SK-N-SH (cell line): ENCODE measurements at regions not wholly inside any gene's neighbourhood (a gene's known extent, or its start where the extent isn't known, plus 50 kb on each side); places are given as distances from the start of the nearest gene placed in this dataset.

ENCODE experiments used
- CTCF ChIA-PET: fragments of 300-600, 350-600 bp; formaldehyde crosslinking; extraction: SDS; loops from one replicate; lab custom pipeline; 2021; lab: Yijun Ruan, JAX
- POLR2A ChIA-PET: fragments of 350-600 bp; sonication (Branson Sonifier 250); formaldehyde crosslinking; extraction: SDS; loops from one replicate; lab custom pipeline; 2020; ENCODE audit warnings: antibody characterized with exemption, inconsistent platforms; lab: Yijun Ruan, JAX
- DNase-seq: peaks from one replicate; pipeline ENCODE4 v3.0.0; 2012
- H2AFZ ChIP-seq: fragments of 200-600 bp; sonication (generic); 2 replicates; pipeline ENCODE4 v1.8.1; 2016; ENCODE audit warnings: antibody characterized with exemption, mild to moderate bottlenecking, low read depth
- H3F3A ChIP-seq: fragments of 200-600 bp; sonication (generic); replicated peaks from 2 replicates; pipeline ENCODE3; 2016; ENCODE audit warnings: antibody characterized with exemption, mild to moderate bottlenecking; ENCODE audit not compliant: insufficient read depth
- H3K27ac ChIP-seq, 2 experiments: fragments of 200-500 bp in 1 of 2; fragments of 200-600 bp in 1 of 2; sonication (Bioruptor generic) in 1 of 2; sonication (generic), shearing (Covaris generic) in 1 of 2; 2 replicates each; pipeline versions ENCODE4 v1.5.1 to v1.6.1; 2014 to 2016; ENCODE audit warnings: low read depth in 2 of 2, inconsistent platforms in 1 of 2, low read length in 1 of 2, mild to moderate bottlenecking in 1 of 2, mixed read lengths in 1 of 2
- H3K27me3 ChIP-seq: fragments of 200-600 bp; sonication (generic), shearing (Covaris generic); 2 replicates; pipeline ENCODE4 v1.6.1; 2016; ENCODE audit warnings: mixed run types; ENCODE audit not compliant: insufficient read depth
- H3K36me3 ChIP-seq, 2 experiments: fragments of 200-500 bp in 1 of 2; fragments of 200-600 bp in 1 of 2; sonication (Bioruptor generic) in 1 of 2; sonication (generic) in 1 of 2; replicated peaks in 1 of 2; 2 replicates each; pipeline versions ENCODE3 to v1.5.1; 2014 to 2016; ENCODE audit warnings: low read length in 1 of 2, mild to moderate bottlenecking in 1 of 2; ENCODE audit not compliant: insufficient read depth in 2 of 2, control insufficient read depth in 1 of 2
- H3K4me1 ChIP-seq, 2 experiments: fragments of 200-500 bp in 1 of 2; fragments of 200-600 bp in 1 of 2; sonication (Bioruptor generic) in 1 of 2; sonication (generic), shearing (Covaris generic) in 1 of 2; 2 replicates each; pipeline versions ENCODE4 v1.5.1 to v1.6.1; 2014 to 2016; ENCODE audit warnings: low read depth in 1 of 2, low read length in 1 of 2, mixed run types in 1 of 2; ENCODE audit not compliant: insufficient read depth in 2 of 2, control insufficient read depth in 1 of 2
- H3K4me2 ChIP-seq: fragments of 200-600 bp; sonication (generic), shearing (Covaris generic); 2 replicates; pipeline ENCODE4 v1.6.1; 2017; ENCODE audit warnings: mixed run types
- H3K4me3 ChIP-seq, 2 experiments: fragments of 200-500 bp in 1 of 2; fragments of 200-600 bp in 1 of 2; sonication (Bioruptor generic) in 1 of 2; sonication (generic), shearing (Covaris generic) in 1 of 2; 2 replicates each; pipeline versions ENCODE4 v1.5.1 to v1.8.1; 2014 to 2016; ENCODE audit warnings: low read depth in 2 of 2, inconsistent platforms in 1 of 2, low read length in 1 of 2, mild to moderate bottlenecking in 1 of 2, mixed read lengths in 1 of 2, moderate library complexity in 1 of 2
- H3K79me2 ChIP-seq: fragments of 200-600 bp; sonication (generic); 2 replicates; pipeline ENCODE4 v1.8.1; 2017; ENCODE audit warnings: mild to moderate bottlenecking; ENCODE audit not compliant: insufficient read depth
- H3K9ac ChIP-seq: fragments of 200-600 bp; sonication (generic); 2 replicates; pipeline ENCODE4 v1.6.1; 2017; ENCODE audit warnings: mixed run types
- H3K9me2 ChIP-seq: fragments of 200-600 bp; sonication (generic); 2 replicates; pipeline ENCODE4 v1.6.1; 2017; ENCODE audit warnings: mixed run types
- H3K9me3 ChIP-seq: fragments of 200-600 bp; sonication (generic); 2 replicates; pipeline ENCODE4 v1.6.1; 2017; ENCODE audit warnings: mixed run types, mild to moderate bottlenecking, moderate library complexity
- H4K20me1 ChIP-seq: fragments of 200-600 bp; sonication (generic); 2 replicates; pipeline ENCODE4 v1.6.1; 2017; ENCODE audit warnings: mild to moderate bottlenecking, mixed run types; ENCODE audit not compliant: insufficient read depth
- CHD2 ChIP-seq: fragments of 150-350 bp; IDR thresholded peaks from 2 replicates; pipeline ENCODE4 v1.6.1; 2018; ENCODE audit warnings: low read length; ENCODE audit not compliant: partially characterized antibody
- CTCF ChIP-seq: fragments of 200-600 bp; sonication (generic); IDR thresholded peaks from 2 replicates; pipeline ENCODE4 v1.6.1; 2017; ENCODE audit warnings: antibody characterized with exemption, mild to moderate bottlenecking, moderate library complexity
- EP300 ChIP-seq, 2 experiments: IDR thresholded peaks; 2 replicates each; pipeline versions ENCODE4 v1.4.0 to v1.6.1; 2012; ENCODE audit warnings: borderline replicate concordance in 1 of 2, low read depth in 1 of 2, low read length in 1 of 2
- EZH2phosphoT487 ChIP-seq: fragments of 200-600 bp; sonication (generic); IDR thresholded peaks from 2 replicates; pipeline ENCODE4 v1.6.1; 2017; ENCODE audit warnings: low read depth, mixed run types, mild to moderate bottlenecking, antibody characterized with exemption, moderate library complexity, borderline replicate concordance
- FOSL2 ChIP-seq: IDR thresholded peaks from 2 replicates; pipeline ENCODE4 v1.4.0; 2012; ENCODE audit warnings: low read depth, mild to moderate bottlenecking, moderate library complexity, borderline replicate concordance
- FOXJ3 ChIP-seq: sonication (generic); formaldehyde crosslinking; IDR thresholded peaks from 2 replicates; pipeline ENCODE4 v1.5.1; 2020; ENCODE audit warnings: mild to moderate bottlenecking, missing genetic modification reagents
- GATA2 ChIP-seq: sonication (generic); formaldehyde crosslinking; IDR thresholded peaks from 2 replicates; pipeline ENCODE4 v1.5.0; 2020; ENCODE audit warnings: mild to moderate bottlenecking, missing genetic modification reagents
- JUND ChIP-seq: IDR thresholded peaks from 2 replicates; pipeline ENCODE4 v1.4.0; 2012
- MAX ChIP-seq: IDR thresholded peaks from 2 replicates; pipeline ENCODE4 v1.4.0; 2012; ENCODE audit warnings: low read depth
- RAD21 ChIP-seq: IDR thresholded peaks from 2 replicates; pipeline ENCODE4 v1.6.1; 2012; ENCODE audit warnings: mild to moderate bottlenecking, low read length
- REST ChIP-seq: IDR thresholded peaks from 2 replicates; pipeline ENCODE4 v1.6.1; 2012; ENCODE audit warnings: mild to moderate bottlenecking, low read depth, low read length, moderate library complexity
- RFX5 ChIP-seq: IDR thresholded peaks from 2 replicates; pipeline ENCODE4 v1.6.1; 2012; ENCODE audit warnings: mild to moderate bottlenecking, improper control_type of control experiment, low read length
- SMC3 ChIP-seq: IDR thresholded peaks from 2 replicates; pipeline ENCODE4 v1.6.1; 2012; ENCODE audit warnings: low read depth, low read length, improper control_type of control experiment
- TAF1 ChIP-seq: IDR thresholded peaks from 2 replicates; pipeline ENCODE4 v1.6.1; 2012; ENCODE audit warnings: low read depth, mild to moderate bottlenecking, low read length, moderate library complexity, borderline replicate concordance
- TEAD4 ChIP-seq: IDR thresholded peaks from 2 replicates; pipeline ENCODE4 v1.4.0; 2012; ENCODE audit warnings: mild to moderate bottlenecking, borderline replicate concordance; ENCODE audit not compliant: insufficient read depth
- YY1 ChIP-seq: IDR thresholded peaks from 2 replicates; pipeline ENCODE4 v1.4.0; 2012; ENCODE audit warnings: low read depth, mild to moderate bottlenecking
- ZBTB33 ChIP-seq: IDR thresholded peaks from 2 replicates; pipeline ENCODE4 v1.4.0; 2012; ENCODE audit warnings: low read depth, borderline replicate concordance
- WGBS: methylation state at CpG from one replicate; pipeline ENCODE4 v1.1.6; 2017; ENCODE audit warnings: low lambda C conversion rate; 5-methylcytosine and 5-hydroxymethylcytosine counted together

GRCh38 chr17:5793157-5793556, 208.8 kb upstream of the NLRP1 start:
- no peak for DNase-seq
- H4K20me1 ChIP-seq: no peaks in the 10 kb centered on the region
- H3F3A ChIP-seq: no peaks in the 10 kb centered on the region
- H3K4me2 ChIP-seq: no peak overlapping the region
- H3K9ac ChIP-seq: no peak overlapping the region
- no peak overlapping the region for H3K27ac ChIP-seq
- no peaks in the 10 kb centered on the region for H3K79me2 ChIP-seq
- no peaks in the 10 kb centered on the region; a peak in 1 of 4 replicates for H3K4me1 ChIP-seq
- TF ChIP-seq CTCF (peak; percentile 26), EZH2phosphoT487 (no peak)
- 38% methylated on average over 4 of the region's 4 CpGs for WGBS
- CTCF ChIA-PET: interaction anchor here (0.8 kb wide), 1 partner anchor 629 kb away, joined by 3 read pairs; no protein-coding TSS in a partner anchor
- no peak overlapping the region; a peak in 1 of 4 replicates for H3K4me3 ChIP-seq
- POLR2A ChIA-PET: no interaction called here
- no peaks in the 10 kb centered on the region for H3K36me3 ChIP-seq
- peaks cover 12% of the 10 kb centered on the region; the same call in 1 of the 2 replicates for H3K27me3 ChIP-seq
- no peaks in the 10 kb centered on the region for H3K9me2 ChIP-seq
- no peaks in the 10 kb centered on the region for H3K9me3 ChIP-seq
- no peak overlapping the region for H2AFZ ChIP-seq

GRCh38 chr17:5793899-5794298, 209.6 kb upstream of the NLRP1 start:
- H3K79me2 ChIP-seq: no peaks in the 10 kb centered on the region
- no peaks in the 10 kb centered on the region for H3K36me3 ChIP-seq
- no peak overlapping the region for H2AFZ ChIP-seq
- H3K27ac ChIP-seq: no peak overlapping the region
- POLR2A ChIA-PET: no interaction called here
- no peak overlapping the region for H3K4me2 ChIP-seq
- WGBS: 0% methylated on average over 2 of the region's 2 CpGs
- H3K4me3 ChIP-seq: no peak overlapping the region
- no peak overlapping the region for H3K9ac ChIP-seq
- no peaks in the 10 kb centered on the region for H3K9me3 ChIP-seq
- no peak for DNase-seq
- no peaks in the 10 kb centered on the region for H4K20me1 ChIP-seq
- no peaks in the 10 kb centered on the region for H3K9me2 ChIP-seq
- H3K27me3 ChIP-seq: peaks cover 17% of the 10 kb centered on the region; the same call in 1 of the 2 replicates
- CTCF ChIA-PET: interaction anchor here (0.8 to 1.1 kb wide), 4 partner anchors 10 to 628 kb away, joined by 3 read pairs; no protein-coding TSS in a partner anchor
- H3K4me1 ChIP-seq: no peaks in the 10 kb centered on the region
- no peaks in the 10 kb centered on the region for H3F3A ChIP-seq
- TF ChIP-seq FOXJ3 (CRISPR knock-in tag) (no peak), MAX (no peak), YY1 (no peak), CHD2 (no peak), SMC3 (no peak), JUND (no peak), GATA2 (no peak), RAD21 (no peak), TAF1 (no peak), TEAD4 (no peak), RFX5 (no peak), FOSL2 (no peak), EP300 (IDR thresholded peaks at IDR 0.05; ENCODE audit: borderline replicate concordance in 1 of 2, low read depth in 1 of 2, low read length in 1 of 2) (no peak), ZBTB33 (no peak), REST (no peak), CTCF (no peak)
